Stimulated activated memory B cell treated with anti-CD40 and anti-IgM and Interleukin-4, amounts not matched to agents 10 μg/mL and 1 μg/mL and 100 μg/mL, for 72 hours (primary cell): ENCODE measurements at regions not wholly inside any gene's neighbourhood (a gene's known extent, or its start where the extent isn't known, plus 50 kb on each side); places are given as distances from the start of the nearest gene placed in this dataset.
"Not testable (repeated sequence)": the region's sequence is repeated elsewhere in the genome, so short reads cannot be mapped to it uniquely, and the experiment has no call there.

Source experiments
- ATAC-seq: fragments of 150-1000 bp; cut with Tn5 transposase; 2 replicates; pipeline ENCODE4 v1.10.0; 2021
- H3K27ac Mint-ChIP-seq: one replicate; pipeline ENCODE4 v1.8.0; 2022; ENCODE audit warnings: mild to moderate bottlenecking, mixed read lengths
- H3K27me3 Mint-ChIP-seq: one replicate; pipeline ENCODE4 v1.8.0; 2022; ENCODE audit warnings: mixed read lengths
- H3K36me3 Mint-ChIP-seq: one replicate; pipeline ENCODE4 v1.8.0; 2022; ENCODE audit warnings: mixed read lengths
- H3K4me1 Mint-ChIP-seq: one replicate; pipeline ENCODE4 v1.8.0; 2022; ENCODE audit warnings: mixed read lengths
- H3K4me3 Mint-ChIP-seq: one replicate; pipeline ENCODE4 v1.8.0; 2022; ENCODE audit warnings: mild to moderate bottlenecking, moderate library complexity, mixed read lengths
- H3K9me3 Mint-ChIP-seq: one replicate; pipeline ENCODE4 v1.8.0; 2022; ENCODE audit warnings: mixed read lengths

- H3K9me3 Mint-ChIP-seq, H3K36me3 Mint-ChIP-seq, H3K4me1 Mint-ChIP-seq, H3K27me3 Mint-ChIP-seq, H3K27ac Mint-ChIP-seq, ATAC-seq, H3K4me3 Mint-ChIP-seq: not testable (repeated sequence)
Measured at GRCh38 chr7:150024550-150025490, 151.1 kb downstream of the ATP6V0E2 start.

- H3K27ac Mint-ChIP-seq, H3K4me1 Mint-ChIP-seq, H3K27me3 Mint-ChIP-seq, H3K9me3 Mint-ChIP-seq, ATAC-seq, H3K36me3 Mint-ChIP-seq, H3K4me3 Mint-ChIP-seq: not testable (repeated sequence)
Measured at GRCh38 chr7:150025802-150026201, 152.0 kb downstream of the ATP6V0E2 start.

GRCh38 chr7:150028344-150029012 is 154.7 kb downstream of the ATP6V0E2 start:
- H3K4me3 Mint-ChIP-seq, H3K27ac Mint-ChIP-seq, H3K9me3 Mint-ChIP-seq, H3K36me3 Mint-ChIP-seq, ATAC-seq, H3K4me1 Mint-ChIP-seq: not testable (repeated sequence)
- peaks cover 10% of the 10 kb centered on the region for H3K27me3 Mint-ChIP-seq

GRCh38 chr7:150029013-150029389 is 155.2 kb downstream of the ATP6V0E2 start:
- not testable (repeated sequence) for H3K36me3 Mint-ChIP-seq, H3K4me3 Mint-ChIP-seq, H3K4me1 Mint-ChIP-seq, H3K27ac Mint-ChIP-seq, ATAC-seq, H3K9me3 Mint-ChIP-seq
- peaks cover 13% of the 10 kb centered on the region for H3K27me3 Mint-ChIP-seq

GRCh38 chr7:150031733-150032132 is 158.0 kb downstream of the ATP6V0E2 start:
- not testable (repeated sequence) for ATAC-seq, H3K27ac Mint-ChIP-seq, H3K36me3 Mint-ChIP-seq, H3K4me1 Mint-ChIP-seq, H3K4me3 Mint-ChIP-seq, H3K9me3 Mint-ChIP-seq
- H3K27me3 Mint-ChIP-seq = peaks cover 13% of the 10 kb centered on the region

GRCh38 chr7:150033711-150034110 is 159.9 kb downstream of the ATP6V0E2 start:
- H3K27me3 Mint-ChIP-seq = peaks cover 13% of the 10 kb centered on the region
- not testable (repeated sequence) for H3K9me3 Mint-ChIP-seq, H3K4me1 Mint-ChIP-seq, H3K4me3 Mint-ChIP-seq, H3K27ac Mint-ChIP-seq, ATAC-seq, H3K36me3 Mint-ChIP-seq

GRCh38 chr7:150035769-150036168 is 162.0 kb downstream of the ATP6V0E2 start:
- H3K36me3 Mint-ChIP-seq, H3K4me3 Mint-ChIP-seq, ATAC-seq, H3K4me1 Mint-ChIP-seq, H3K9me3 Mint-ChIP-seq, H3K27ac Mint-ChIP-seq: not testable (repeated sequence)
- H3K27me3 Mint-ChIP-seq = peaks cover 13% of the 10 kb centered on the region

GRCh38 chr7:150039061-150039460 is 165.3 kb downstream of the ATP6V0E2 start:
- not testable (repeated sequence) for H3K27ac Mint-ChIP-seq, H3K9me3 Mint-ChIP-seq, H3K27me3 Mint-ChIP-seq, ATAC-seq, H3K4me3 Mint-ChIP-seq, H3K4me1 Mint-ChIP-seq, H3K36me3 Mint-ChIP-seq

GRCh38 chr7:150042281-150042680 is 168.5 kb downstream of the ATP6V0E2 start:
- H3K27ac Mint-ChIP-seq, H3K4me3 Mint-ChIP-seq, H3K36me3 Mint-ChIP-seq, ATAC-seq, H3K4me1 Mint-ChIP-seq, H3K9me3 Mint-ChIP-seq: not testable (repeated sequence)
- H3K27me3 Mint-ChIP-seq = peaks cover 22% of the 10 kb centered on the region

GRCh38 chr7:150044771-150045170 is 171.0 kb downstream of the ATP6V0E2 start:
- Mint-ChIP-seq H3K27me3 (peaks cover 32% of the 10 kb centered on the region), H3K4me1 (peaks cover 13% of the 10 kb centered on the region)
- not testable (repeated sequence) for H3K9me3 Mint-ChIP-seq, H3K4me3 Mint-ChIP-seq, H3K27ac Mint-ChIP-seq, H3K36me3 Mint-ChIP-seq, ATAC-seq

GRCh38 chr7:150045596-150045995 is 171.8 kb downstream of the ATP6V0E2 start:
- peaks cover 41% of the 10 kb centered on the region for H3K27me3 Mint-ChIP-seq
- H3K27ac Mint-ChIP-seq, ATAC-seq, H3K36me3 Mint-ChIP-seq, H3K9me3 Mint-ChIP-seq, H3K4me3 Mint-ChIP-seq: not testable (repeated sequence)
- H3K4me1 Mint-ChIP-seq = peaks cover 13% of the 10 kb centered on the region

- peaks cover 42% of the 10 kb centered on the region for H3K27me3 Mint-ChIP-seq
- not testable (repeated sequence) for H3K36me3 Mint-ChIP-seq, H3K9me3 Mint-ChIP-seq, H3K27ac Mint-ChIP-seq
- H3K4me3 Mint-ChIP-seq = peak overlapping the region; percentile 48
- peaks cover 13% of the 10 kb centered on the region for H3K4me1 Mint-ChIP-seq
- peak; percentile 77 for ATAC-seq
Measured at GRCh38 chr7:150046290-150047194, 172.8 kb downstream of the ATP6V0E2 start.

- H3K27ac Mint-ChIP-seq, H3K36me3 Mint-ChIP-seq, H3K4me3 Mint-ChIP-seq, H3K9me3 Mint-ChIP-seq: not testable (repeated sequence)
- Mint-ChIP-seq H3K4me1 (peaks cover 13% of the 10 kb centered on the region), H3K27me3 (peaks cover 42% of the 10 kb centered on the region)
- peak; percentile 31 for ATAC-seq
Measured at GRCh38 chr7:150047329-150047728, 173.6 kb downstream of the ATP6V0E2 start.

- H3K36me3 Mint-ChIP-seq, H3K27ac Mint-ChIP-seq, ATAC-seq, H3K9me3 Mint-ChIP-seq: not testable (repeated sequence)
- Mint-ChIP-seq H3K4me3 (peak overlapping the region; percentile 67), H3K4me1 (peaks cover 13% of the 10 kb centered on the region), H3K27me3 (peaks cover 42% of the 10 kb centered on the region)
Measured at GRCh38 chr7:150047772-150048171, 174.0 kb downstream of the ATP6V0E2 start.
